Choroid plexus epithelial cell (primary cell): ENCODE measurements at regions not wholly inside any gene's neighbourhood (a gene's known extent, or its start where the extent isn't known, plus 50 kb on each side); places are given as distances from the start of the nearest gene placed in this dataset.

Experiments used
- DNase-seq: peaks from one replicate; pipeline ENCODE4 v3.0.0-alpha.2; 2010; ENCODE audit warnings: low read depth
- H3K4me3 ChIP-seq: 2 replicates; pipeline ENCODE4 v1.5.1; 2011; ENCODE audit warnings: low read depth, mild to moderate bottlenecking, control low read depth, low read length, moderate library complexity
- TF ChIP-seq, protein P1 (sequence below): conservative IDR thresholded peaks from 2 replicates; pipeline ENCODE4 v1.5.1; 2011; ENCODE audit warnings: low read depth, mild to moderate bottlenecking, control low read depth, inconsistent platforms, low read length, moderate library complexity

DNA sequence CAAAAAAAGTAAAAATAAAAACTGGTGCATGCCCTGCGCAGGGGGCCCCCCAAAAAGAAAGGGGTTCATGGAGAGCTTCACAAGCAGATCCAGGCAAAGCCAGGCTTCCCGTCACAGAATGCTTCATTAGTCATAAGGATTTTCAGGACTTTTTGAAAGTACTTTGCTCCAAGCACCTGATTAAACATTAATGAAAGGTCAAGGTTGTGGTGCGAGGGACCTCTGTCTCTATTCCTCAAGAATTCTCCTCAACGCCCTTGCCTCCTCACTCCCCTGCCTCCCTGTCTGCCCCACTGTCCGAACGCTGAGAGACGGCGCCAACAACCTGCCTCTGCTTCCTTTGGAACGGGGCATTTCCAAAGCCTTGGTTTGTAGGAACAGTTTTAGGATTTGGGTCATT is 240.1 kb upstream of the IGF1R start:
- DNase-seq = no peak
- H3K4me3 ChIP-seq = no peak overlapping the region
- TF ChIP-seq, protein P1, sequence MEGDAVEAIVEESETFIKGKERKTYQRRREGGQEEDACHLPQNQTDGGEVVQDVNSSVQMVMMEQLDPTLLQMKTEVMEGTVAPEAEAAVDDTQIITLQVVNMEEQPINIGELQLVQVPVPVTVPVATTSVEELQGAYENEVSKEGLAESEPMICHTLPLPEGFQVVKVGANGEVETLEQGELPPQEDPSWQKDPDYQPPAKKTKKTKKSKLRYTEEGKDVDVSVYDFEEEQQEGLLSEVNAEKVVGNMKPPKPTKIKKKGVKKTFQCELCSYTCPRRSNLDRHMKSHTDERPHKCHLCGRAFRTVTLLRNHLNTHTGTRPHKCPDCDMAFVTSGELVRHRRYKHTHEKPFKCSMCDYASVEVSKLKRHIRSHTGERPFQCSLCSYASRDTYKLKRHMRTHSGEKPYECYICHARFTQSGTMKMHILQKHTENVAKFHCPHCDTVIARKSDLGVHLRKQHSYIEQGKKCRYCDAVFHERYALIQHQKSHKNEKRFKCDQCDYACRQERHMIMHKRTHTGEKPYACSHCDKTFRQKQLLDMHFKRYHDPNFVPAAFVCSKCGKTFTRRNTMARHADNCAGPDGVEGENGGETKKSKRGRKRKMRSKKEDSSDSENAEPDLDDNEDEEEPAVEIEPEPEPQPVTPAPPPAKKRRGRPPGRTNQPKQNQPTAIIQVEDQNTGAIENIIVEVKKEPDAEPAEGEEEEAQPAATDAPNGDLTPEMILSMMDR = no peak

DNA sequence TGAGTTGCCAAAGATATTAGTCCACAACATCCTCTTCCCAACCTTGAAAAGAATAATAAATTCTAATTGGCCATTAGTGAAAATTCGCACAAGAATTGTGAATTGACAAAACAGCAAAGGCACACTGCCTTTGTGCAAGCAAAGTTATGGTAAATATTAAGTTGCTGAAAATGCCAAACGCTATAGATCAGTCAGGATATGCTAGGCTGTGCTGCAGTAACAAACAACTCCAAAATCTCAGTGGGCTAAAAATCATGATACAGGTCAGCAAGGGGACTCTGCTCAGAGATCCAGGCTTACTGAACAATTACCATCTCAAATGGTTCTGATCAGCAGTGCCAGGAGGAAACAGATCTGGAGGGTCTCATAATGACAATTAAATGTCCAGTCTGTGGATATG is 238.0 kb upstream of the IGF1R start:
- no peak for DNase-seq
- TF ChIP-seq, protein P1 = no peak
- H3K4me3 ChIP-seq = no peak overlapping the region

DNA sequence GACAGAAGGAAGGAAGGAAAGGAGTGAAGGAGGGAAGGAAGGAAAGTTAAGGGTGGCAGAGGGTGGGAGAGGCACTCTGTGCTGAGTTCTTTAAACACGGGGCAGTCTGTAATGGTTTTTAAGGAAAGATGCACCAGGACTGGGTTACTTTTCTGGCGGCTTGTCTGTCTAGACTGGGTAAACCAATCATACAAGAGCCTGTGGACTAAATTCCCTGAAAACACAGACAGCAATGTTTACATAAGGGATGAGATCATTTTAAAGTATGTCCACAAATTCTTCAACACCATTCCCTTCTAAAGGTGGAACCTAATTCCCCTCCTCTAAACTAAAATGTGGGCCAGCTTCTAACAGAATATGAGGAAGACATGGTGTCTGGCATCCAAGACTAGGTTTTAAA is 235.5 kb upstream of the IGF1R start:
- DNase-seq = no peak
- TF ChIP-seq, protein P1 = no peak
- no peak overlapping the region for H3K4me3 ChIP-seq

DNA sequence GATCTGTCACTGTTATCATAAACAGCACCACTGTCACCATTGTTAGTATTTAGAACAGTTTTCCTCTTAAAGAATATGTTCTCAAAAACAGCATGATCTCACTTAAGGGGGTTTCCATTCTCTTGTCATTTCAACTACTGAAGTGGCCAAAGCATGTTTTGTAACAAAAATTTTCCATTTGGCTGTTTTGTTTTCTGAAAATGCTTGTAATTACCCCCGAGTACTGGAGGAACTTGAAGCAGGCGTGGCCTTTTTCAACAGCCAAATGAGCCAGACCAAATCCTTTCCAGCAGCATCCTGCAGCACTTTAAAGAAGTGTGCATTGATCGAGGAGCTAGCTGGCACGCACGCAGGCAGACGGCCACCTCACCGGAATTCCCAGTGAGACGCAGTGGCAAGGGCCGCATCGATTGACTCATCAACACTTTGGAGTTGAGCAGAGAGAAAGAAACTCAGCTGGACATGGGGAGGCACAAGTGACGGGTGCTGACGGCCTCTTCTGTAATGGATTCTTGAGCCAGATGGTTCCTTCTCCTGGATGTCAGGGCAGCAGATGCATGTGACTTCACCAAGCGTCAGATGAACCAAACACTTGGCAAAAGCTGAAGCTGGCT is 234.3 kb upstream of the IGF1R start:
- DNase-seq = no peak
- TF ChIP-seq, protein P1 = no peak
- H3K4me3 ChIP-seq = no peak overlapping the region

DNA sequence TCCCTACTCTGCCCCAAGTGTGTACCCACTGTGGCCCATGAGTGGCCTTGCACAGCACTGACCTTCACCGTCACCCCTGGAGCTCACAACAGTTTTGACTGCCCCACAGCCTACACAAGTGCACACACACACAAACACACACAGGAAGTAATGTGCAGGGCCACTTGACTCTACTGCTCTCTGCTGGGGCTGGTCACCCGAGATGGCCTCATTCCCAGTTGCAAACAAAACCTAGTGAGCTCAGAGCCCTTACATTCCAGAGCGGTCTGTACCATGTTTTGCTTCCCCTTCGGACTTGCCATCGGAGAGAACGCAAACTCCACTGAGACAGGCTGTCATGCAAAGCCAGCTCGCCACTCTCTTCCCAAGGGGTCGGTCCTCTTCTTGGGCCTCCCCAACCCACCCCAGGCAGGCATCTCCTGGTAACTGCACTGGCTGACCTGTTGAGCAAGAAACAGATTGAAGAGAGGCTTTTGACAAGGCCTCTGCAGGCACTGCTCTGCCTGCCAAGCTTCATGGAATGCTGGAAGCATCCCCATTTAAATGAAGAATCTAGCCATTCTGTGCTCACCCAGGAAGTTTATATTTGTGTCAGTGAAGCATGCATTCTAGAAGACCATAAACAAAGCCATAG is 232.0 kb upstream of the IGF1R start:
- TF ChIP-seq, protein P1 = no peak
- no peak for DNase-seq
- no peak overlapping the region for H3K4me3 ChIP-seq

DNA sequence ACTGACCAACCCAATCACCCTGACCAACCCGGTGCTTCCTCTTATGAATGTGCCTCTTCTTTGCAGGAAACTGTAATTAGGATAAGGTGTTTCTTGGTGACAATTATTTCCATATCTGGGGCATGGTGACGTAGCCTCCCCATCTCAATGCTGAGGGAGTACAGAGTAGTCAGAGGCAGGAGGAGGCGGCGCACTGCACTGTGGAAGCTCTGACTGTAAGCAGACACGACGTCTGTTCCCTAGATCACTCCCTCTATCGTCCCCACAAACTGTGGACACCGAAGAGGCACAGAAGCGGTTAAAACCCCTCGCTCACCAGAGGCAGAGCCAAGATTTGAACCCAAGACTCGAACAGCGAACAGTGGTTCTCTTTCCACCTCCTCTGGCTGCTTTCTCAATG is 231.0 kb upstream of the IGF1R start:
- H3K4me3 ChIP-seq = no peak overlapping the region
- TF ChIP-seq, protein P1 = no peak
- no peak for DNase-seq

DNA sequence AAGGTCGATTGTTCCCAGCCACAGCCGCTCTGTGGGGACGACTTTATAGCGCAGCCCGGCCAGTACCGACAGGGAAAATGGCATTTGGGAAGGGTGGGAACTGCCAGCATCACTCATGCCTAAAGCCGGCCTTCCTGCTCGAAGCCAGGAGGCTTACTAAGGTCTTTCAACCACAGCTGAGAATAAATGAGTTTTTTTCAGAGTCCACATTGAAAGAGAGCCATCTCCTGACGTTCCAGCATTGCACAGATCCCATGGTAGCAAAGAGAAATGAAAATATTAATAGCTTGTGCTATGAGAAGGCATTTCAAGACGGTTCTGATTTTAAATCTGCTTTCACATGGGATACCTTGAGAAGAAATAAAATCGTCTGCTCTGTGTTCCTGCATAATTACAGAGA is 230.2 kb upstream of the IGF1R start:
- TF ChIP-seq, protein P1 = no peak
- no peak overlapping the region for H3K4me3 ChIP-seq
- no peak for DNase-seq
